Smooth muscle cell (in vitro differentiated cells): ENCODE measurements at regions not wholly inside any gene's neighbourhood (a gene's known extent, or its start where the extent isn't known, plus 50 kb on each side); places are given as distances from the start of the nearest gene placed in this dataset.

Source experiments
- DNase-seq: peaks from one replicate; lab custom pipeline; 2025; ENCODE audit not compliant: unreplicated experiment; lab: John Stamatoyannopoulos, UW
- H2AFZ ChIP-seq: fragments of 200-600 bp; sonication (generic); 2 replicates; pipeline ENCODE4 v1.6.0; 2016; ENCODE audit warnings: antibody characterized with exemption, low read depth, mild to moderate bottlenecking
- H3F3A ChIP-seq: fragments of 200-600 bp; sonication (generic); 2 replicates; pipeline ENCODE4 v1.6.0; 2017; ENCODE audit warnings: antibody characterized with exemption, low read depth
- H3K27ac ChIP-seq: fragments of 200-600 bp; sonication (generic); 2 replicates; pipeline ENCODE4 v1.5.1; 2016; ENCODE audit warnings: low read depth, mild to moderate bottlenecking
- H3K27me3 ChIP-seq: fragments of 200-600 bp; sonication (generic); 2 replicates; pipeline ENCODE4 v1.6.1; 2016; ENCODE audit warnings: low read depth, mild to moderate bottlenecking
- H3K36me3 ChIP-seq: fragments of 200-600 bp; sonication (generic); 2 replicates; pipeline ENCODE4 v1.5.1; 2016; ENCODE audit warnings: low read depth
- H3K4me1 ChIP-seq: fragments of 200-600 bp; sonication (generic); 2 replicates; pipeline ENCODE4 v1.5.1; 2016; ENCODE audit warnings: low read depth
- H3K4me2 ChIP-seq: fragments of 200-600 bp; sonication (generic); 2 replicates; pipeline ENCODE4 v1.6.0; 2016; ENCODE audit warnings: mild to moderate bottlenecking
- H3K4me3 ChIP-seq: fragments of 200-600 bp; sonication (generic); 2 replicates; pipeline ENCODE4 v1.5.1; 2016; ENCODE audit warnings: mild to moderate bottlenecking
- H3K79me2 ChIP-seq: fragments of 200-600 bp; sonication (generic); 2 replicates; pipeline ENCODE4 v1.6.0; 2016; ENCODE audit warnings: low read depth, mild to moderate bottlenecking
- H3K9ac ChIP-seq: fragments of 200-600 bp; sonication (generic); 2 replicates; pipeline ENCODE4 v1.6.0; 2016; ENCODE audit warnings: low read depth
- H3K9me3 ChIP-seq: fragments of 200-600 bp; sonication (generic); replicated peaks from 2 replicates; pipeline ENCODE4 v1.5.1; 2016; ENCODE audit warnings: low read depth
- H4K20me1 ChIP-seq: fragments of 200-600 bp; sonication (generic); 2 replicates; pipeline ENCODE4 v1.6.0; 2016; ENCODE audit warnings: low read depth
- WGBS: methylation state at CpG from one replicate; pipeline ENCODE4 v1.1.7; 2016; ENCODE audit warnings: low lambda C conversion rate; 5-methylcytosine and 5-hydroxymethylcytosine counted together
- TF ChIP-seq, protein P1 (sequence below): fragments of 200-600 bp; sonication (generic); IDR thresholded peaks from 2 replicates; pipeline ENCODE4 v1.5.1; 2017; ENCODE audit warnings: borderline replicate concordance, mild to moderate bottlenecking, antibody characterized with exemption; ENCODE audit not compliant: insufficient read depth, poor library complexity, severe bottlenecking

DNA sequence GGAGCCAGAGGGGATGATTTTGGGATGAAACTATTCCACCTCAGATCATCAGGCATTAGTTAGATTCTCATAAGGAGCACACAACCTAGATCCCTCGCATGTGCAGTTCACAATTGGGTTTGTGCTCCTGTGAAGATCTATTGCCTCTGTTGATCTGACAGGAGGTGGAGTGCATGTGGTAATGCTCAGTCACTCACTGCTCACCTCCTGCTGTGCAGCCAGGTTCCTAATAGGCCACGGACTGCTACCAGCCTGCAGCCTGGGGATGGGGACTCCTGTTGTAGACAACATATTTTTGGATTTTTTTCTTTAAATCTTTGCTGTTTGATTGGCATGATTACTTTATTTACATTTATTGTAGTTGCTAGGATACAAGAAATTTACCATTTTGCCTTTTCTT is 765.0 kb downstream of the INHBA start:
- WGBS = 81% methylated on average over 2 of the region's 2 CpGs
- no peaks in the 10 kb centered on the region for H3K4me1 ChIP-seq
- H3K27ac ChIP-seq = no peak overlapping the region
- H3K4me3 ChIP-seq = no peak overlapping the region
- no peaks in the 10 kb centered on the region for H3K27me3 ChIP-seq
- H4K20me1 ChIP-seq = no peaks in the 10 kb centered on the region
- H3K4me2 ChIP-seq = no peak overlapping the region
- no peaks in the 10 kb centered on the region for H3F3A ChIP-seq
- no peak overlapping the region for H3K9ac ChIP-seq
- no peaks in the 10 kb centered on the region for H3K36me3 ChIP-seq
- H2AFZ ChIP-seq = no peak overlapping the region
- DNase-seq = no peak
- TF ChIP-seq, protein P1, sequence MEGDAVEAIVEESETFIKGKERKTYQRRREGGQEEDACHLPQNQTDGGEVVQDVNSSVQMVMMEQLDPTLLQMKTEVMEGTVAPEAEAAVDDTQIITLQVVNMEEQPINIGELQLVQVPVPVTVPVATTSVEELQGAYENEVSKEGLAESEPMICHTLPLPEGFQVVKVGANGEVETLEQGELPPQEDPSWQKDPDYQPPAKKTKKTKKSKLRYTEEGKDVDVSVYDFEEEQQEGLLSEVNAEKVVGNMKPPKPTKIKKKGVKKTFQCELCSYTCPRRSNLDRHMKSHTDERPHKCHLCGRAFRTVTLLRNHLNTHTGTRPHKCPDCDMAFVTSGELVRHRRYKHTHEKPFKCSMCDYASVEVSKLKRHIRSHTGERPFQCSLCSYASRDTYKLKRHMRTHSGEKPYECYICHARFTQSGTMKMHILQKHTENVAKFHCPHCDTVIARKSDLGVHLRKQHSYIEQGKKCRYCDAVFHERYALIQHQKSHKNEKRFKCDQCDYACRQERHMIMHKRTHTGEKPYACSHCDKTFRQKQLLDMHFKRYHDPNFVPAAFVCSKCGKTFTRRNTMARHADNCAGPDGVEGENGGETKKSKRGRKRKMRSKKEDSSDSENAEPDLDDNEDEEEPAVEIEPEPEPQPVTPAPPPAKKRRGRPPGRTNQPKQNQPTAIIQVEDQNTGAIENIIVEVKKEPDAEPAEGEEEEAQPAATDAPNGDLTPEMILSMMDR = no peak
- no peaks in the 10 kb centered on the region for H3K79me2 ChIP-seq
- no peaks in the 10 kb centered on the region for H3K9me3 ChIP-seq

- WGBS = 98% methylated on average over 2 of the region's 2 CpGs
- TF ChIP-seq, protein P1 = no peak
- Histone ChIP-seq H3K4me3 (no peak overlapping the region), H3K4me2 (no peak overlapping the region), H3F3A (no peaks in the 10 kb centered on the region), H3K9ac (no peak overlapping the region), H3K36me3 (no peaks in the 10 kb centered on the region), H2AFZ (no peak overlapping the region), H3K27me3 (no peaks in the 10 kb centered on the region), H3K27ac (no peak overlapping the region), H3K9me3 (no peaks in the 10 kb centered on the region), H3K4me1 (no peaks in the 10 kb centered on the region), H3K79me2 (no peaks in the 10 kb centered on the region), H4K20me1 (no peaks in the 10 kb centered on the region)
- DNase-seq = no peak
Measured at GRCh38 chr7:40935435-40935834, 767.5 kb downstream of the INHBA start.

GRCh38 chr7:40923626-40924025 is 779.3 kb downstream of the INHBA start:
- H3K27ac ChIP-seq = peak overlapping the region; percentile 89
- WGBS = 47% methylated on average over 1 of the region's 1 CpG
- no peak for DNase-seq
- H3F3A ChIP-seq = peaks cover 5% of the 10 kb centered on the region
- no peaks in the 10 kb centered on the region for H3K36me3 ChIP-seq
- H3K27me3 ChIP-seq = no peaks in the 10 kb centered on the region
- H3K4me1 ChIP-seq = peaks cover 4% of the 10 kb centered on the region
- no peak overlapping the region for H2AFZ ChIP-seq
- TF ChIP-seq, protein P1 = no peak
- H3K4me2 ChIP-seq = no peak overlapping the region
- H3K4me3 ChIP-seq = no peak overlapping the region
- no peaks in the 10 kb centered on the region for H3K79me2 ChIP-seq
- no peaks in the 10 kb centered on the region for H4K20me1 ChIP-seq
- H3K9ac ChIP-seq = no peak overlapping the region
- no peaks in the 10 kb centered on the region for H3K9me3 ChIP-seq

DNA sequence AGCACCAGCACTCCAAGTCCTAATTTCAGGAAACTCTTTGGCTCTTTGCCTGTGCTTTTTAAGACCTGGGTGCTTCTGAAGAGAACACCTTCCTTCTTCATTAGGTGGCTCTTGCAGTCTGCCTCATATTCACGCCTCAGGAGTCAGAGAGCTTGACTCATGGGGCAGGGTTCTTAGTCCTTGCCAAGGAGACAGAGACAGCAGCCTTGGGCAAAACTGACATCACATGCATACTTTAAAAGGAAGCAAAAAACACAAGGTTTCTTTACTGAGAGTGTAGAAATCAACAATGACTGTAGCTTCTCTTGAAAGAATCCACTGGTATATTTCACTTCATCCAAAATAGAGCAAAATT is 780.6 kb downstream of the INHBA start:
- TF ChIP-seq, protein P1 = no peak
- no peaks in the 10 kb centered on the region for H3K79me2 ChIP-seq
- H3K4me1 ChIP-seq = peaks cover 4% of the 10 kb centered on the region
- peaks cover 5% of the 10 kb centered on the region for H3F3A ChIP-seq
- H3K36me3 ChIP-seq = no peaks in the 10 kb centered on the region
- no peaks in the 10 kb centered on the region for H3K9me3 ChIP-seq
- no peak overlapping the region for H3K4me3 ChIP-seq
- H4K20me1 ChIP-seq = no peaks in the 10 kb centered on the region
- peak overlapping the region; percentile 15 for H3K4me2 ChIP-seq
- H3K27me3 ChIP-seq = no peaks in the 10 kb centered on the region
- H3K27ac ChIP-seq = peak overlapping the region; percentile 89
- no peak overlapping the region for H2AFZ ChIP-seq
- H3K9ac ChIP-seq = peak overlapping the region; percentile 58
- no peak for DNase-seq
- WGBS = 52% methylated on average over 1 of the region's 1 CpG
